ENCODE measurements at regions not wholly inside any gene's neighbourhood (a gene's known extent, or its start where the extent isn't known, plus 50 kb on each side); places are given as distances from the start of the nearest gene placed in this dataset.

DNA sequence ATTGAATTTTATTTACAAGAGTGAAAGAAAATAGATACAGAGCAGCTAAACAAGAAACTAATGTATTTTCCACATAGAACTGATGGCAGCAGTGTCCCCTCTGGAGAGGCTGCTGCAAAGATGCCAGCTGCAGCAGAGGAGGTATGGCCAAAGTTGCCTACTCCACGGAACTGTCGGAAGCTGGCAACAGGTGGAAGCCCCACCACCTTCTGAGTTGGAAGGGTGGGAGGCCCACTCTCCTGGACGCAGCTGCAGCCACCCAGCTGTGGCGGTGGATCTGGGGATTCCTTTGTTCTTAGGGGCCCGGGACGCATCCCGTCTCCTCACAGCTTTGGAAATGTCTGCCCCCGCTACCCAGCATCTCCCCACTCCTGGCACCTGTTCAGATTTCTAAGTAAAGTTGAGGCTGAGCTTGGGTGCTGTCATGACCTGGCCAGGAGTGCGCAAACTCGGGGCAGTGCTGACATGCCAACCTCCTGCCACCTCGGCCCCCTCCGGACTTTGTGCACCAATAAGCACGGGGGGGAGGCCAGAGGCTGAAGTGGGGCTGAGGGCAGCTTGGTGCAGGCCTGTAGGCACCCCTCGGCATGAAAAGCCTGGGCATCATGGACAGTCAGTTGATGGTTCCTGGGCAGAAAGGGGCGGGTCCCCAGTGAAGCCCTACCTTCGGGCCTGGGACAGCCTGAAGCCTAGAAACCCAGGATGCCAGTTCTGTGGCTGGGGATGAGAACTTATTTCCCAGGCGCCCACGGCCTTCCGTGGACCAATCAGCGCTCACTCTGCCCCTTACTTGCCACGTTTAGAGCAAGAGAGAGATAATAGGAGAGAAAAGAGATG, 1071.4 kb downstream of the JRKL start:
- TF ChIP-seq, protein P1, sequence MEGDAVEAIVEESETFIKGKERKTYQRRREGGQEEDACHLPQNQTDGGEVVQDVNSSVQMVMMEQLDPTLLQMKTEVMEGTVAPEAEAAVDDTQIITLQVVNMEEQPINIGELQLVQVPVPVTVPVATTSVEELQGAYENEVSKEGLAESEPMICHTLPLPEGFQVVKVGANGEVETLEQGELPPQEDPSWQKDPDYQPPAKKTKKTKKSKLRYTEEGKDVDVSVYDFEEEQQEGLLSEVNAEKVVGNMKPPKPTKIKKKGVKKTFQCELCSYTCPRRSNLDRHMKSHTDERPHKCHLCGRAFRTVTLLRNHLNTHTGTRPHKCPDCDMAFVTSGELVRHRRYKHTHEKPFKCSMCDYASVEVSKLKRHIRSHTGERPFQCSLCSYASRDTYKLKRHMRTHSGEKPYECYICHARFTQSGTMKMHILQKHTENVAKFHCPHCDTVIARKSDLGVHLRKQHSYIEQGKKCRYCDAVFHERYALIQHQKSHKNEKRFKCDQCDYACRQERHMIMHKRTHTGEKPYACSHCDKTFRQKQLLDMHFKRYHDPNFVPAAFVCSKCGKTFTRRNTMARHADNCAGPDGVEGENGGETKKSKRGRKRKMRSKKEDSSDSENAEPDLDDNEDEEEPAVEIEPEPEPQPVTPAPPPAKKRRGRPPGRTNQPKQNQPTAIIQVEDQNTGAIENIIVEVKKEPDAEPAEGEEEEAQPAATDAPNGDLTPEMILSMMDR (IDR thresholded peaks at IDR 0.05): no peak
- TF ChIP-seq EZH2 (IDR thresholded peaks at IDR 0.05; ENCODE audit: borderline replicate concordance, insufficient read depth, low read depth, low read length, poor library complexity, severe bottlenecking): no peak
